ENCODE measurements at regions not wholly inside any gene's neighbourhood (a gene's known extent, or its start where the extent isn't known, plus 50 kb on each side); places are given as distances from the start of the nearest gene placed in this dataset.

- TF ChIP-seq POLR2A (IDR thresholded peaks at IDR 0.05) (no peak), CTCF (IDR thresholded peaks at IDR 0.05) (no peak)
These were observed 163.4 kb downstream of the HSD17B3 start for GRCh38 chr9:96138616-96139015.

Data from esophagus squamous epithelium (tissue), 4 donors.